ENCODE measurements at regions not wholly inside any gene's neighbourhood (a gene's known extent, or its start where the extent isn't known, plus 50 kb on each side); places are given as distances from the start of the nearest gene placed in this dataset.
"Not testable (repeated sequence)": the region's sequence is repeated elsewhere in the genome, so short reads cannot be mapped to it uniquely, and the experiment has no call there.

- no peak overlapping the region for H3K27ac ChIP-seq (ENCODE audit: low read length)
- no peaks in the 10 kb centered on the region for H3K36me3 ChIP-seq (ENCODE audit: control insufficient read depth in 2 of 2, insufficient read depth in 2 of 2, low read length in 2 of 2)
- H3K9me3 ChIP-seq (ENCODE audit: control insufficient read depth in 2 of 2, low read length in 2 of 2), result no peaks in the 10 kb centered on the region
- H3K4me1 ChIP-seq (ENCODE audit: control insufficient read depth, insufficient read depth, low read length), result no peaks in the 10 kb centered on the region
- H3K4me3 ChIP-seq (ENCODE audit: low read length in 2 of 2), result no peak overlapping the region
- no peaks in the 10 kb centered on the region for H3K27me3 ChIP-seq (ENCODE audit: control insufficient read depth in 1 of 2, insufficient read depth in 2 of 2, low read length in 2 of 2)
- no peak overlapping the region for H3K9ac ChIP-seq (ENCODE audit: low read length in 2 of 2)
These were observed 76.6 kb upstream of the NCKAP5 start for GRCh38 chr2:133644846-133645245.

- H3K36me3 ChIP-seq (ENCODE audit: control insufficient read depth in 2 of 2, insufficient read depth in 2 of 2, low read length in 2 of 2); H3K4me3 ChIP-seq (ENCODE audit: low read length in 2 of 2); H3K9me3 ChIP-seq (ENCODE audit: control insufficient read depth in 2 of 2, low read length in 2 of 2); H3K4me1 ChIP-seq (ENCODE audit: control insufficient read depth, insufficient read depth, low read length); H3K9ac ChIP-seq (ENCODE audit: low read length in 2 of 2); H3K27me3 ChIP-seq (ENCODE audit: control insufficient read depth in 1 of 2, insufficient read depth in 2 of 2, low read length in 2 of 2); H3K27ac ChIP-seq (ENCODE audit: low read length): not testable (repeated sequence)
These were observed 79.1 kb upstream of the NCKAP5 start for GRCh38 chr2:133647386-133647785.

GRCh38 chr2:133651861-133652260 lies 83.6 kb upstream of the NCKAP5 start:
- Histone ChIP-seq H3K9ac (ENCODE audit: low read length in 2 of 2) (no peak overlapping the region), H3K36me3 (ENCODE audit: control insufficient read depth in 2 of 2, insufficient read depth in 2 of 2, low read length in 2 of 2) (no peaks in the 10 kb centered on the region), H3K27me3 (ENCODE audit: control insufficient read depth in 1 of 2, insufficient read depth in 2 of 2, low read length in 2 of 2) (no peaks in the 10 kb centered on the region), H3K9me3 (ENCODE audit: control insufficient read depth in 2 of 2, low read length in 2 of 2) (no peaks in the 10 kb centered on the region), H3K4me3 (ENCODE audit: low read length in 2 of 2) (no peak overlapping the region), H3K4me1 (ENCODE audit: control insufficient read depth, insufficient read depth, low read length) (no peaks in the 10 kb centered on the region), H3K27ac (ENCODE audit: low read length) (no peak overlapping the region)

GRCh38 chr2:133652398-133652797 lies 84.1 kb upstream of the NCKAP5 start:
- Histone ChIP-seq H3K27ac (ENCODE audit: low read length) (no peak overlapping the region), H3K27me3 (ENCODE audit: control insufficient read depth in 1 of 2, insufficient read depth in 2 of 2, low read length in 2 of 2) (no peaks in the 10 kb centered on the region), H3K4me3 (ENCODE audit: low read length in 2 of 2) (no peak overlapping the region), H3K36me3 (ENCODE audit: control insufficient read depth in 2 of 2, insufficient read depth in 2 of 2, low read length in 2 of 2) (no peaks in the 10 kb centered on the region), H3K9me3 (ENCODE audit: control insufficient read depth in 2 of 2, low read length in 2 of 2) (no peaks in the 10 kb centered on the region), H3K9ac (ENCODE audit: low read length in 2 of 2) (no peak overlapping the region), H3K4me1 (ENCODE audit: control insufficient read depth, insufficient read depth, low read length) (no peaks in the 10 kb centered on the region)

GRCh38 chr2:133653056-133653455 lies 84.8 kb upstream of the NCKAP5 start:
- no peaks in the 10 kb centered on the region for H3K36me3 ChIP-seq (ENCODE audit: control insufficient read depth in 2 of 2, insufficient read depth in 2 of 2, low read length in 2 of 2)
- H3K4me3 ChIP-seq (ENCODE audit: low read length in 2 of 2), result no peak overlapping the region
- H3K9me3 ChIP-seq (ENCODE audit: control insufficient read depth in 2 of 2, low read length in 2 of 2), result no peaks in the 10 kb centered on the region
- H3K27ac ChIP-seq (ENCODE audit: low read length), result no peak overlapping the region
- no peaks in the 10 kb centered on the region for H3K4me1 ChIP-seq (ENCODE audit: control insufficient read depth, insufficient read depth, low read length)
- no peak overlapping the region for H3K9ac ChIP-seq (ENCODE audit: low read length in 2 of 2)
- no peaks in the 10 kb centered on the region for H3K27me3 ChIP-seq (ENCODE audit: control insufficient read depth in 1 of 2, insufficient read depth in 2 of 2, low read length in 2 of 2)

- H3K27ac ChIP-seq (ENCODE audit: low read length), result no peak overlapping the region
- H3K9me3 ChIP-seq (ENCODE audit: control insufficient read depth in 2 of 2, low read length in 2 of 2), result no peaks in the 10 kb centered on the region
- H3K27me3 ChIP-seq (ENCODE audit: control insufficient read depth in 1 of 2, insufficient read depth in 2 of 2, low read length in 2 of 2), result no peaks in the 10 kb centered on the region
- H3K4me1 ChIP-seq (ENCODE audit: control insufficient read depth, insufficient read depth, low read length), result no peaks in the 10 kb centered on the region
- H3K36me3 ChIP-seq (ENCODE audit: control insufficient read depth in 2 of 2, insufficient read depth in 2 of 2, low read length in 2 of 2), result no peaks in the 10 kb centered on the region
- H3K9ac ChIP-seq (ENCODE audit: low read length in 2 of 2), result no peak overlapping the region
- H3K4me3 ChIP-seq (ENCODE audit: low read length in 2 of 2), result no peak overlapping the region
These were observed 86.7 kb upstream of the NCKAP5 start for GRCh38 chr2:133654949-133655348.

- no peak overlapping the region for H3K27ac ChIP-seq (ENCODE audit: low read length)
- no peaks in the 10 kb centered on the region for H3K36me3 ChIP-seq (ENCODE audit: control insufficient read depth in 2 of 2, insufficient read depth in 2 of 2, low read length in 2 of 2)
- no peaks in the 10 kb centered on the region for H3K9me3 ChIP-seq (ENCODE audit: control insufficient read depth in 2 of 2, low read length in 2 of 2)
- H3K4me3 ChIP-seq (ENCODE audit: low read length in 2 of 2), result no peak overlapping the region
- H3K4me1 ChIP-seq (ENCODE audit: control insufficient read depth, insufficient read depth, low read length), result no peaks in the 10 kb centered on the region
- no peak overlapping the region for H3K9ac ChIP-seq (ENCODE audit: low read length in 2 of 2)
- H3K27me3 ChIP-seq (ENCODE audit: control insufficient read depth in 1 of 2, insufficient read depth in 2 of 2, low read length in 2 of 2), result no peaks in the 10 kb centered on the region
These were observed 87.3 kb upstream of the NCKAP5 start for GRCh38 chr2:133655610-133656009.

GRCh38 chr2:133657591-133657990 lies 89.3 kb upstream of the NCKAP5 start:
- Histone ChIP-seq H3K9ac (ENCODE audit: low read length in 2 of 2) (no peak overlapping the region), H3K4me3 (ENCODE audit: low read length in 2 of 2) (no peak overlapping the region), H3K27ac (ENCODE audit: low read length) (no peak overlapping the region), H3K4me1 (ENCODE audit: control insufficient read depth, insufficient read depth, low read length) (no peaks in the 10 kb centered on the region), H3K9me3 (ENCODE audit: control insufficient read depth in 2 of 2, low read length in 2 of 2) (no peaks in the 10 kb centered on the region), H3K36me3 (ENCODE audit: control insufficient read depth in 2 of 2, insufficient read depth in 2 of 2, low read length in 2 of 2) (no peaks in the 10 kb centered on the region), H3K27me3 (ENCODE audit: control insufficient read depth in 1 of 2, insufficient read depth in 2 of 2, low read length in 2 of 2) (no peaks in the 10 kb centered on the region)

GRCh38 chr2:133658020-133658903 lies 90.0 kb upstream of the NCKAP5 start:
- H3K4me3 ChIP-seq (ENCODE audit: low read length in 2 of 2), result no peak overlapping the region
- no peaks in the 10 kb centered on the region for H3K27me3 ChIP-seq (ENCODE audit: control insufficient read depth in 1 of 2, insufficient read depth in 2 of 2, low read length in 2 of 2)
- H3K9ac ChIP-seq (ENCODE audit: low read length in 2 of 2), result no peak overlapping the region
- H3K27ac ChIP-seq (ENCODE audit: low read length), result no peak overlapping the region
- H3K9me3 ChIP-seq (ENCODE audit: control insufficient read depth in 2 of 2, low read length in 2 of 2), result no peaks in the 10 kb centered on the region
- no peaks in the 10 kb centered on the region for H3K4me1 ChIP-seq (ENCODE audit: control insufficient read depth, insufficient read depth, low read length)
- H3K36me3 ChIP-seq (ENCODE audit: control insufficient read depth in 2 of 2, insufficient read depth in 2 of 2, low read length in 2 of 2), result no peaks in the 10 kb centered on the region

- Histone ChIP-seq H3K36me3 (ENCODE audit: control insufficient read depth in 2 of 2, insufficient read depth in 2 of 2, low read length in 2 of 2) (no peaks in the 10 kb centered on the region), H3K27ac (ENCODE audit: low read length) (no peak overlapping the region), H3K4me3 (ENCODE audit: low read length in 2 of 2) (no peak overlapping the region), H3K27me3 (ENCODE audit: control insufficient read depth in 1 of 2, insufficient read depth in 2 of 2, low read length in 2 of 2) (no peaks in the 10 kb centered on the region), H3K9ac (ENCODE audit: low read length in 2 of 2) (no peak overlapping the region), H3K4me1 (ENCODE audit: control insufficient read depth, insufficient read depth, low read length) (no peaks in the 10 kb centered on the region), H3K9me3 (ENCODE audit: control insufficient read depth in 2 of 2, low read length in 2 of 2) (no peaks in the 10 kb centered on the region)
These were observed 92.2 kb upstream of the NCKAP5 start for GRCh38 chr2:133660510-133660909.

GRCh38 chr2:133661392-133661791 lies 93.1 kb upstream of the NCKAP5 start:
- Histone ChIP-seq H3K9ac (ENCODE audit: low read length in 2 of 2) (no peak overlapping the region), H3K36me3 (ENCODE audit: control insufficient read depth in 2 of 2, insufficient read depth in 2 of 2, low read length in 2 of 2) (no peaks in the 10 kb centered on the region), H3K4me3 (ENCODE audit: low read length in 2 of 2) (no peak overlapping the region), H3K27me3 (ENCODE audit: control insufficient read depth in 1 of 2, insufficient read depth in 2 of 2, low read length in 2 of 2) (no peaks in the 10 kb centered on the region), H3K27ac (ENCODE audit: low read length) (no peak overlapping the region), H3K4me1 (ENCODE audit: control insufficient read depth, insufficient read depth, low read length) (no peaks in the 10 kb centered on the region), H3K9me3 (ENCODE audit: control insufficient read depth in 2 of 2, low read length in 2 of 2) (no peaks in the 10 kb centered on the region)
